NCI-H524 (cell line): ENCODE measurements at regions not wholly inside any gene's neighbourhood (a gene's known extent, or its start where the extent isn't known, plus 50 kb on each side); places are given as distances from the start of the nearest gene placed in this dataset.
"Not testable (repeated sequence)": the region's sequence is repeated elsewhere in the genome, so short reads cannot be mapped to it uniquely, and the experiment has no call there.

Source experiments
- DNase-seq, 2 experiments: peaks; one replicate each; lab custom pipeline; 2025; lab: John Stamatoyannopoulos, UW

DNA sequence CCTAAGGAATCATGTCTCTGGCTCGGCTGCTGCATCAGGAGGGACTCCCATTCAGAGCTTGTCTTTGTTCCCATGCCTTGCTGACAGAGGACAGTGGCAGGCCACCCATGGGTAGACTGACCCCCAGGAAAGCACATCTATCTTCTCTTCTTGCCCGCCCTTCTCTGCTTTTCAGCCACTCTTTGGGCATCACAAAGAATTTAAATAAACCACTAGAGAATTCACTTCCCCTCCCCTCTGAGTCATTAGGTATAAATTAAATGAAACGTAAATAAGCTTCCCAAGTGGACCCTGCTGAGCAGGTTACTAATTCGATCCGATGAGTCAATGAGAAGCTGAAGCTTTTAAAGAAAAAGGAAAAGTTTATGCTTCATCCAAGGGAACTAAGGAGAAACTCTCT is 97.0 kb downstream of the DRD1 start:
- no peak for DNase-seq

- DNase-seq = no peak
These were observed 99.4 kb downstream of the DRD1 start for GRCh38 chr5:175344331-175345195.

- DNase-seq = no peak
These were observed 100.7 kb downstream of the DRD1 start for GRCh38 chr5:175343308-175343707.

DNA sequence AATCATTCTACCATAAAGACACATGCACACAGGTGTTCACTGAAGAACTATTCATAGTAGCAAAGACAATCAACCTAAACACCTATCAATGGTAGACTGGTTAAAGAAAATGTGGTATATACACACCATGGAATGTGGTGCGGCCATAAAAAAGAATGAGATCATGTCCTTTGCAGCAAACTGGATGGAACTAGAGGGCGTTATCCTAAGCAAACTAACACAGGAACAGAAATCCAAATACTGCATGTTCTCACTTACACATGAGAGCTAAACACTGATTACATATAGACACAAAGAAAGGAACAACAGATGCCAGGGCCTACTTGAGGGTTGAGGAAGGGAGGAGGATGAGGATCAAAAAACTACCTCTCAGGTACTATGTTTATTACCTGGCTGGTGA is 103.8 kb downstream of the DRD1 start:
- DNase-seq = peak in 1 of 2 experiments; percentile 40

DNA sequence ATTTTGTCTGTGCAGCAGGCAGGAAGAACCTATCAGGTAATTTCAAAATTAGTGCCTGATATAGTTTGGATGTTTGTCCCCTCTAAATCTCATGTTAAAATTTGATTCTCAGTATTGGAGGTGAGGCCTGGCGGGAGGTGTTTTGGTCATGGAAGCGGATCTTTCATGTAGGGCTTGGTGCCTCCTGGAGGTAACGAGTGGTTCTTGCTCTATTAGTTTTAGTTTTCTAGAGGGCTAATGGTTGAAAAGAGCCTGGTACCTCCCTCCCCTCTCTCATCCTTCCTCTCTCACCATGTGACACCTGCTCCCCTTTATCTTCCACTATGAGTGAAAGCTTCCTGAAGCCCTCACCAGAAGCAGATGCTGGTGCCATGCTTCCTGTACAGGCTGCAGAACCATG is 106.3 kb downstream of the DRD1 start:
- DNase-seq = no peak

- DNase-seq = peak in 1 of 2 experiments; percentile 64
These were observed 107.2 kb downstream of the DRD1 start for GRCh38 chr5:175336781-175337180.

DNA sequence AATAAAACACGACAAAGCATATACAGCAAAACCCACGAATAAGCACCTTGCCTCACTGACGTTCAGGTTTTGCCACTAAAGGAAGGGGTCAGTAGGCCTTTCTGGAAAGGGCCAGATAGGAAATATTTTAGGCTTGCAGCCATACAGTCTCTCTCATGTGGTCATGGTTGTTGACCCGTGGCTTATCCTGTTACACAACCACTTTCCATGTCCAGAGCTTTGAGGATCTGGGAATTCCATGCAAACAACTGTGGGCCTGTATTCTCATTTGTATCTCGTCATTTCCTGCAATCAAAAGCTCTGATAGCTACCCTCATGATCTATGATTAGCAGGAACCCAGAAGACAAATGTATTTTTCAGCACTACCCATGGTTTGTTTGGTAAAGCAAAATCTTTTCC is 108.3 kb downstream of the DRD1 start:
- no peak for DNase-seq

GRCh38 chr5:175331173-175332036 is 112.6 kb downstream of the DRD1 start:
- DNase-seq = not testable (repeated sequence)

GRCh38 chr5:175329976-175330375 is 114.0 kb downstream of the DRD1 start:
- DNase-seq = no peak

- DNase-seq = no peak
These were observed 115.3 kb downstream of the DRD1 start for GRCh38 chr5:175328687-175329086.

DNA sequence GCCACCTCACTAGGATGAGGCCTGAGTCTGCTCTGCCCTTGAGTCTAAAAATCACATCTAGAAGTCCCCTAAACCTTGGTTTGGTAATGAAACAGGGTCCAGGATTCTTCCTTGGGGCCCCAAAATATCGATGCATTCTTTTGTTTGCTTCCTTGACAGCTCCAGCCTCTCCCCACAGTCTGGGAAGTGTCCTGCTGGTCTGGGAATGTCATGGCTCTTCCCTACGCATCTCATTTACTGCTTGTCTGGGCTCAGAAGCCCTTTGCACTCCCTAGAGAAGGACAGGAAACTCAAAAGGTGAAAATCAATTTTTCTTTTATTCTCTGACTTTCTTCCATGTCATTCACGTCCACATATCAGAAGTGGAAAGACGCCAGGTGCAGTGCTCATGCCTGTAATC is 115.8 kb downstream of the DRD1 start:
- no peak for DNase-seq

DNA sequence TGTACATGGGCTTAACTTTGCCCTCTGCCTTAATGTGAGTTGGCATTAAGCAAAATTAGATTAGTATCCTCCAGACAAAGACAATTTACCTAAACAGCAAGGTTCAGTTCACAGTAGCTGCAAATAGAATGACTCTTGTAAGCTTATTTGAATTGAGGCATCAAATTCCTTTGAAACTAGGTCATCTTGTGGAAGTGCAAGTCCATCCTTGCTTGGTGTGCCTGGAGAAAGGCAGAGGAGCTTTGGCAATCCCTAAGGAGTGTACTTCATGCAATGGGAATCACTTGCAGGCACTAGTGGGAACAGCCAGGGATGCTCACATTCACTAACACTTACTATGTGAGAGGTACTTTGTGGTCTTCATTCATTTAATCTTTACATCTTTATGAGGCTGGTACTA is 118.3 kb downstream of the DRD1 start:
- no peak for DNase-seq

DNA sequence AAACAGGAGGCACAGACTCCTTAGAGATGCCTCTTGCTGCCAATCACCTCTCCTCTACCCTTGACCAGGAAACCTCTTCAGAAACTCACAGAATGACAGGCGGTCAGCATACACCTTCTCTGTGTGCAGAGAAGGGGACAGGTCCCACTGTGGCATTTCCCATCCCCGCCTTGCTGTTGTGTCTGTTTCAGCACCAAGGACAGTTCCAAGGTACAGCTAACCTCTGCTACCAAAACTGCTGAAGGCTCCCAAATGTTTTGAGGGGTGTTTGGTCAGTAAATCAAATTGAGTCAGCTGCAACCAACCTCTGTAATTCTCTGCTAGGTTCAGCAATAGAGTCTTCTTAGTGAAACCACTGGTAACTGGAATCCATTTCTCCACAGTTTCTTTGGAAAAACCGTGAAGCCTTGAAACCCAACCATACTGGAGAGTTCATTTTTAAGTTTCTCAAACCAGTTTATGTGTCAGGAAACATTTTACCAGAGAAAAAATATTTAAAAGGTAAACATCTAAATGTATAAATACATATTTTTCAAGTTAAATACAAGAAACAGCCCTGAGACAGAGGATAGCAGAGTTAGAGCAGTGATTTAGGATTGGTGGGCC is 122.0 kb downstream of the DRD1 start:
- DNase-seq = no peak

DNA sequence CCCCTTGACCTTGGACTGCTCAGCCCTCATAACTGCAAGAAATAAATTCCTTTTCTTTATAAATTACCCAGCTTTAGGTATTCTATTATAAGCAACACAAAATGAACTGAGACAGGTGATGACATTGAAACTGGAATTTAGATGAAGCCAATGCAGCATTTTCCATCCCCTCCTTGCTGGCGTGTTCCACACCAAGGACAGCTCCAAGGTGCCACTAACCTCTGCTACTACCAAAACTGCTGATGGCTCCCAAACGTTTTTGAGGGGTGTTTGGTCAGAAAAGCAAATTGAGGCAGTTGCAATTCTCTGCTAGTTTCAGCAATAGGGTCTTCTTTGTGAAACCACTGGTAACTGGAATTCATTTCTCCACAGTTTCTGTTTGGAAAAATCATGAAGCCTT is 124.8 kb downstream of the DRD1 start:
- DNase-seq = no peak

- DNase-seq = no peak
These were observed 126.1 kb downstream of the DRD1 start for GRCh38 chr5:175317872-175318271.

DNA sequence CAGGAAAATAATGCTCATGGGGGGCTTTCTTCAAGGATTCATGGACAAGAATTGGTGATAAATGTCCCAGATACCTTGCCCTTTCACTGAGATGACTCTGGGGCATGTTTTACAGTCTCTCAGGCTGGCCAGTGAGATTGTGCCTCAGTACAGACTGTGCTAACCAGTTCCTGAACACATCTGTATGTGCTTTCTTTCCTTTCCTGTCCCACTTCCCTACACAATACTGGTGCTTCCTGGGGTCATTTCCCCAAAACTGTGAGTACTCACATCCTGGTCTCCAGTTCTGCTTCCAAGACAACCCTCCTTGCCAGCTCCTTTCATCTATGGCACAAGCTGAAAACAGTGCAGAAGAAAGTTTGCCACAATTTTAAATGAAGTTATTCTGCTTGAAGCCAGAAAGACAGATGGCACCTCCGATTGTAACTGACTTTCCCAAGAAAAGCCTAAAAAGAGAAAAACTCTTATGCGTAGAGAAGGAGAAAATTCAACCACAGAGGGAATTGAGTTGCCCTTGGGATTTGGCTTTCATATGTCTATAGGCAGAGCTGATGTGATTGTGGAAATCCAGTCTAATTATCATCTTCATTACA is 134.7 kb downstream of the DRD1 start:
- no peak for DNase-seq

DNA sequence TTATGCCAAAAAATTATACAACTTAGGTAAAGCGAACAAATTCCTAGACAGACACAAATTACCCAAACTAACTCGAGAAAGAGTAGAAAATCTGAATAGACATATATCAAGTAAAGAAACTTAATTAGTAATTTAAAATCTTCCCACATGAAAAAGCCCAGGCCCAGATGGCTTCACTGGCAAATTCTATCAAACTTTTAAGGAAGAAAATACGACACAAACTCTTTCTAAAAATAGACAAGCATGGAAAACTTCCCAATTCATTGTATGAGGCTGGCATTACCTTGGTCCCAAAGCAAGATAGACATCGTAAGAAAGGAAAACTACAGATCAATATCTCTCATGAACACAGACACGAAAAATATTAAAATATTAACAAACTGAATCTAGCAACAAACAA is 135.3 kb downstream of the DRD1 start:
- no peak for DNase-seq

- DNase-seq = no peak
These were observed 137.6 kb downstream of the DRD1 start for GRCh38 chr5:175306381-175306780.

- no peak for DNase-seq
These were observed 138.7 kb downstream of the DRD1 start for GRCh38 chr5:175305251-175305650.

DNA sequence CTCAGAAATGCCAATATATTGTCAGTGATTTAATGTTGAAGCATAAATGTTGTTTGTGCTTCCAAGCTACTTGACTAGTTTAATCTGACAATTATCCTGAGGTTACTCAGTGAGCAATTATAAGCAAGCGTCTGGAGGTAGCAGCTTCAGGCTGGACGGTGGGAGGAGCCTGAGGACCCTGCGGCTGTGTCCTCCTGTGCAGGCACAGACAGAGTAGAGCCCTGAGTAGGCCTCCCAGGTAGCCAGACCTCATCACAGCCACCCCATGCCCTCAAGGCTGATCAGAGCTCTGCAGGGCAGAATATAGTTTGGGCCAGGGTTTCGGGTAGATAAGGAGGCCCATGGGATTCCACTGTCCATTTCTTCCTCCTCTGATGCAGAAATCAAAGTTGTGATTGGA is 153.6 kb downstream of the DRD1 start:
- no peak for DNase-seq

DNA sequence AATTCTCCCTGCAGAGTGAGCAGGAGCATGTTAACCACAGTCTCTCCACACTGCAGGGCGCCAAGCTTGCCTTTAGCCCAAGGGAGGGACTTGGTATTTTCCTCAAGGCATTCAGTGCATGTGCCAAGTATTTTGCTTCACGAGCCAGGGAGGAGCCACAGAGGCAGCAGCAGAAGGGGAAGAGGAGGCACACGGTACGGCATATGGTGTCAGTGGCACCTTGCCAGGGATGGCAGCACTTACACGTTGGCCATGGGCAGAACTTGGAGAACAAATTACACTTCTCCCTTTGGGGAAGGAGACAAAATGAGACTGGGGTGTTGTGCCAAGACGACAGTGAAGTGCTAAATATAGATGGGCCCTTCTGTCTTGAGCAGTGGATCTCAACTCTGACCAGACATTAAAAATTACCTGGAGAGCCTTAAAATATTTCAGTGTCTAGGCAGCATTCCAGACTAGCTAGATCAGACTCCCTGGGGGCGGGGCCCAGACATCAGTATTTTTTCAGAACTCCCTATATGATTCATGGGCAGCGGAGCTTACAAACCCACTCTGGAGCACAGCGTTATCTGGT is 155.8 kb downstream of the DRD1 start:
- DNase-seq = peak; percentile 83 to 93

DNA sequence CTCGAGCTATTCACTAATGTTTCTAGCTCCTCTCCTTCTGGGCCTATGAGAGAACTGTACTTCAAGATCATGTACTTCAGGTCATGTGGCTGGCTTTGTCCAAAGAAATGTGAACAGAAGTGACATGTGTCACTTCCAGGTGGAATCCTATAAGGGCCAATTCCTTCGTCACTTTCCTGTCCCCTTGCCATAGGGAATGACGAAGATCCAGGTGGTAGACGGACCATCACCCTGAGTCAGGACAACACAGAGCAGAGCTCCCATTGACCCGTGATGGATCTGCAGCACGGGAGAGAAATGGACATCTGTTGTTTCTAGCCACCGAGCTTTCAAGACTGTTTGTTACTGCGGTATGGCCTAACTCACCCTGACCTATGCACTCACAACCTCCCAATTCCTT is 157.0 kb downstream of the DRD1 start:
- no peak for DNase-seq
